GM23248 (cell line): ENCODE measurements at regions not wholly inside any gene's neighbourhood (a gene's known extent, or its start where the extent isn't known, plus 50 kb on each side); places are given as distances from the start of the nearest gene placed in this dataset.
"Not testable (repeated sequence)": the region's sequence is repeated elsewhere in the genome, so short reads cannot be mapped to it uniquely, and the experiment has no call there.

Experiments
- EZH2 ChIP-seq: fragments of 200-600 bp; sonication (generic); IDR thresholded peaks from 2 replicates; pipeline ENCODE4 v1.6.1; 2018; ENCODE audit warnings: antibody characterized with exemption, mild to moderate bottlenecking; ENCODE audit not compliant: insufficient read depth, poor library complexity, severe bottlenecking
- EZH2phosphoT487 ChIP-seq: fragments of 200-600 bp; sonication (generic); IDR thresholded peaks from 2 replicates; pipeline ENCODE4 v1.6.1; 2018; ENCODE audit warnings: antibody characterized with exemption, moderate library complexity, mild to moderate bottlenecking, low read depth; ENCODE audit not compliant: insufficient read depth

DNA sequence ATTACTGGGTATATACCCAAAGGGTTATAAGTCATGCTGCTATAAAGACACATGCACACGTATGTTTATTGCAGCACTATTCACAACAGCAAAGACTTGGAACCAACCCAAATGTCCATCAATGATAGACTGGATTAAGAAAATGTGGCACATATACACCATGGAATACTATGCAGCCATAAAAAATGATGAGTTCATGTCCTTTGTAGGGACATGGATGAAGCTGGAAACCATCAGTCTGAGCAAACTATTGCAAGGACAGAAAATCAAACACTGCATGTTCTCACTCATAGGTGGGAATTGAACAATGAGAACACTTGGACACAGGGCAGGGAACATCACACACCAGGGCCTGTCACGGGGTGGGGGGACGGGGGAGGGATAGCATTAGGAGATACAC, 254.9 kb upstream of the AGTR2 start:
- not testable (repeated sequence) for TF ChIP-seq EZH2, EZH2phosphoT487
